ENCODE measurements at regions not wholly inside any gene's neighbourhood (a gene's known extent, or its start where the extent isn't known, plus 50 kb on each side); places are given as distances from the start of the nearest gene placed in this dataset.
"Not testable (repeated sequence)": the region's sequence is repeated elsewhere in the genome, so short reads cannot be mapped to it uniquely, and the experiment has no call there.

GRCh38 chrX:34338046-34338445 is 205.9 kb upstream of the FAM47A start:
- Mint-ChIP-seq H3K36me3 (ENCODE audit: low read depth, unreplicated experiment) (no peaks in the 10 kb centered on the region), H3K4me3 (ENCODE audit: unreplicated experiment) (no peak overlapping the region), H3K4me1 (ENCODE audit: unreplicated experiment) (no peaks in the 10 kb centered on the region), H3K27ac (ENCODE audit: unreplicated experiment) (no peak overlapping the region), H3K27me3 (ENCODE audit: unreplicated experiment) (peaks cover 2% of the 10 kb centered on the region), H3K9me3 (ENCODE audit: unreplicated experiment) (no peaks in the 10 kb centered on the region)
- no peak for DNase-seq (ENCODE audit: low spot score)
- TF ChIP-seq CTCF (IDR thresholded peaks at IDR 0.05; ENCODE audit: unreplicated experiment): no peak

- not testable (repeated sequence) for H3K27ac Mint-ChIP-seq (ENCODE audit: unreplicated experiment); H3K4me3 Mint-ChIP-seq (ENCODE audit: unreplicated experiment); H3K36me3 Mint-ChIP-seq (ENCODE audit: low read depth, unreplicated experiment); H3K9me3 Mint-ChIP-seq (ENCODE audit: unreplicated experiment); H3K27me3 Mint-ChIP-seq (ENCODE audit: unreplicated experiment); DNase-seq (ENCODE audit: low spot score); H3K4me1 Mint-ChIP-seq (ENCODE audit: unreplicated experiment)
Measured at GRCh38 chrX:34335376-34335775, 203.3 kb upstream of the FAM47A start.

- DNase-seq (ENCODE audit: low spot score): no peak
Measured at GRCh38 chrX:34332334-34332733, 200.2 kb upstream of the FAM47A start.

GRCh38 chrX:34325460-34325859 is 193.3 kb upstream of the FAM47A start:
- TF ChIP-seq CTCF (IDR thresholded peaks at IDR 0.05; ENCODE audit: unreplicated experiment): no peak
- no peaks in the 10 kb centered on the region for H3K4me1 Mint-ChIP-seq (ENCODE audit: unreplicated experiment)
- no peak overlapping the region for H3K27ac Mint-ChIP-seq (ENCODE audit: unreplicated experiment)
- DNase-seq (ENCODE audit: low spot score): no peak
- H3K4me3 Mint-ChIP-seq (ENCODE audit: unreplicated experiment): no peak overlapping the region
- no peaks in the 10 kb centered on the region for H3K9me3 Mint-ChIP-seq (ENCODE audit: unreplicated experiment)
- H3K36me3 Mint-ChIP-seq (ENCODE audit: low read depth, unreplicated experiment): no peaks in the 10 kb centered on the region
- H3K27me3 Mint-ChIP-seq (ENCODE audit: unreplicated experiment): no peaks in the 10 kb centered on the region

More at GRCh38 chrX:34332334-34332733, 200.2 kb upstream of the FAM47A start:
- Mint-ChIP-seq H3K9me3 (ENCODE audit: unreplicated experiment) (no peaks in the 10 kb centered on the region), H3K27me3 (ENCODE audit: unreplicated experiment) (peaks cover 2% of the 10 kb centered on the region), H3K36me3 (ENCODE audit: low read depth, unreplicated experiment) (no peaks in the 10 kb centered on the region), H3K4me3 (ENCODE audit: unreplicated experiment) (no peak overlapping the region), H3K27ac (ENCODE audit: unreplicated experiment) (no peak overlapping the region), H3K4me1 (ENCODE audit: unreplicated experiment) (no peaks in the 10 kb centered on the region)
- TF ChIP-seq CTCF (IDR thresholded peaks at IDR 0.05; ENCODE audit: unreplicated experiment): no peak

- not testable (repeated sequence) for H3K9me3 Mint-ChIP-seq (ENCODE audit: unreplicated experiment); H3K4me3 Mint-ChIP-seq (ENCODE audit: unreplicated experiment); H3K4me1 Mint-ChIP-seq (ENCODE audit: unreplicated experiment); H3K27ac Mint-ChIP-seq (ENCODE audit: unreplicated experiment); DNase-seq (ENCODE audit: low spot score); H3K36me3 Mint-ChIP-seq (ENCODE audit: low read depth, unreplicated experiment); H3K27me3 Mint-ChIP-seq (ENCODE audit: unreplicated experiment)
Measured at GRCh38 chrX:34320424-34320823, 188.3 kb upstream of the FAM47A start.

- TF ChIP-seq CTCF (IDR thresholded peaks at IDR 0.05; ENCODE audit: unreplicated experiment): peak; percentile 56
- Mint-ChIP-seq H3K4me1 (ENCODE audit: unreplicated experiment) (peaks cover 3% of the 10 kb centered on the region), H3K27ac (ENCODE audit: unreplicated experiment) (no peak overlapping the region), H3K4me3 (ENCODE audit: unreplicated experiment) (no peak overlapping the region), H3K36me3 (ENCODE audit: low read depth, unreplicated experiment) (no peaks in the 10 kb centered on the region), H3K9me3 (ENCODE audit: unreplicated experiment) (no peaks in the 10 kb centered on the region), H3K27me3 (ENCODE audit: unreplicated experiment) (no peaks in the 10 kb centered on the region)
- DNase-seq (ENCODE audit: low spot score): peak; percentile 42
Measured at GRCh38 chrX:34300871-34301270, 168.8 kb upstream of the FAM47A start.

All from endothelial cell (in vitro differentiated cells).